ENCODE measurements at regions not wholly inside any gene's neighbourhood (a gene's known extent, or its start where the extent isn't known, plus 50 kb on each side); places are given as distances from the start of the nearest gene placed in this dataset.

- TF ChIP-seq, protein P1, sequence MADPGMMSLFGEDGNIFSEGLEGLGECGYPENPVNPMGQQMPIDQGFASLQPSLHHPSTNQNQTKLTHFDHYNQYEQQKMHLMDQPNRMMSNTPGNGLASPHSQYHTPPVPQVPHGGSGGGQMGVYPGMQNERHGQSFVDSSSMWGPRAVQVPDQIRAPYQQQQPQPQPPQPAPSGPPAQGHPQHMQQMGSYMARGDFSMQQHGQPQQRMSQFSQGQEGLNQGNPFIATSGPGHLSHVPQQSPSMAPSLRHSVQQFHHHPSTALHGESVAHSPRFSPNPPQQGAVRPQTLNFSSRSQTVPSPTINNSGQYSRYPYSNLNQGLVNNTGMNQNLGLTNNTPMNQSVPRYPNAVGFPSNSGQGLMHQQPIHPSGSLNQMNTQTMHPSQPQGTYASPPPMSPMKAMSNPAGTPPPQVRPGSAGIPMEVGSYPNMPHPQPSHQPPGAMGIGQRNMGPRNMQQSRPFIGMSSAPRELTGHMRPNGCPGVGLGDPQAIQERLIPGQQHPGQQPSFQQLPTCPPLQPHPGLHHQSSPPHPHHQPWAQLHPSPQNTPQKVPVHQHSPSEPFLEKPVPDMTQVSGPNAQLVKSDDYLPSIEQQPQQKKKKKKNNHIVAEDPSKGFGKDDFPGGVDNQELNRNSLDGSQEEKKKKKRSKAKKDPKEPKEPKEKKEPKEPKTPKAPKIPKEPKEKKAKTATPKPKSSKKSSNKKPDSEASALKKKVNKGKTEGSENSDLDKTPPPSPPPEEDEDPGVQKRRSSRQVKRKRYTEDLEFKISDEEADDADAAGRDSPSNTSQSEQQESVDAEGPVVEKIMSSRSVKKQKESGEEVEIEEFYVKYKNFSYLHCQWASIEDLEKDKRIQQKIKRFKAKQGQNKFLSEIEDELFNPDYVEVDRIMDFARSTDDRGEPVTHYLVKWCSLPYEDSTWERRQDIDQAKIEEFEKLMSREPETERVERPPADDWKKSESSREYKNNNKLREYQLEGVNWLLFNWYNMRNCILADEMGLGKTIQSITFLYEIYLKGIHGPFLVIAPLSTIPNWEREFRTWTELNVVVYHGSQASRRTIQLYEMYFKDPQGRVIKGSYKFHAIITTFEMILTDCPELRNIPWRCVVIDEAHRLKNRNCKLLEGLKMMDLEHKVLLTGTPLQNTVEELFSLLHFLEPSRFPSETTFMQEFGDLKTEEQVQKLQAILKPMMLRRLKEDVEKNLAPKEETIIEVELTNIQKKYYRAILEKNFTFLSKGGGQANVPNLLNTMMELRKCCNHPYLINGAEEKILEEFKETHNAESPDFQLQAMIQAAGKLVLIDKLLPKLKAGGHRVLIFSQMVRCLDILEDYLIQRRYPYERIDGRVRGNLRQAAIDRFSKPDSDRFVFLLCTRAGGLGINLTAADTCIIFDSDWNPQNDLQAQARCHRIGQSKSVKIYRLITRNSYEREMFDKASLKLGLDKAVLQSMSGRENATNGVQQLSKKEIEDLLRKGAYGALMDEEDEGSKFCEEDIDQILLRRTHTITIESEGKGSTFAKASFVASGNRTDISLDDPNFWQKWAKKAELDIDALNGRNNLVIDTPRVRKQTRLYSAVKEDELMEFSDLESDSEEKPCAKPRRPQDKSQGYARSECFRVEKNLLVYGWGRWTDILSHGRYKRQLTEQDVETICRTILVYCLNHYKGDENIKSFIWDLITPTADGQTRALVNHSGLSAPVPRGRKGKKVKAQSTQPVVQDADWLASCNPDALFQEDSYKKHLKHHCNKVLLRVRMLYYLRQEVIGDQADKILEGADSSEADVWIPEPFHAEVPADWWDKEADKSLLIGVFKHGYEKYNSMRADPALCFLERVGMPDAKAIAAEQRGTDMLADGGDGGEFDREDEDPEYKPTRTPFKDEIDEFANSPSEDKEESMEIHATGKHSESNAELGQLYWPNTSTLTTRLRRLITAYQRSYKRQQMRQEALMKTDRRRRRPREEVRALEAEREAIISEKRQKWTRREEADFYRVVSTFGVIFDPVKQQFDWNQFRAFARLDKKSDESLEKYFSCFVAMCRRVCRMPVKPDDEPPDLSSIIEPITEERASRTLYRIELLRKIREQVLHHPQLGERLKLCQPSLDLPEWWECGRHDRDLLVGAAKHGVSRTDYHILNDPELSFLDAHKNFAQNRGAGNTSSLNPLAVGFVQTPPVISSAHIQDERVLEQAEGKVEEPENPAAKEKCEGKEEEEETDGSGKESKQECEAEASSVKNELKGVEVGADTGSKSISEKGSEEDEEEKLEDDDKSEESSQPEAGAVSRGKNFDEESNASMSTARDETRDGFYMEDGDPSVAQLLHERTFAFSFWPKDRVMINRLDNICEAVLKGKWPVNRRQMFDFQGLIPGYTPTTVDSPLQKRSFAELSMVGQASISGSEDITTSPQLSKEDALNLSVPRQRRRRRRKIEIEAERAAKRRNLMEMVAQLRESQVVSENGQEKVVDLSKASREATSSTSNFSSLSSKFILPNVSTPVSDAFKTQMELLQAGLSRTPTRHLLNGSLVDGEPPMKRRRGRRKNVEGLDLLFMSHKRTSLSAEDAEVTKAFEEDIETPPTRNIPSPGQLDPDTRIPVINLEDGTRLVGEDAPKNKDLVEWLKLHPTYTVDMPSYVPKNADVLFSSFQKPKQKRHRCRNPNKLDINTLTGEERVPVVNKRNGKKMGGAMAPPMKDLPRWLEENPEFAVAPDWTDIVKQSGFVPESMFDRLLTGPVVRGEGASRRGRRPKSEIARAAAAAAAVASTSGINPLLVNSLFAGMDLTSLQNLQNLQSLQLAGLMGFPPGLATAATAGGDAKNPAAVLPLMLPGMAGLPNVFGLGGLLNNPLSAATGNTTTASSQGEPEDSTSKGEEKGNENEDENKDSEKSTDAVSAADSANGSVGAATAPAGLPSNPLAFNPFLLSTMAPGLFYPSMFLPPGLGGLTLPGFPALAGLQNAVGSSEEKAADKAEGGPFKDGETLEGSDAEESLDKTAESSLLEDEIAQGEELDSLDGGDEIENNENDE (IDR thresholded peaks at IDR 0.05; ENCODE audit: insufficient replicate concordance, low read length): no peak
These were observed 55.3 kb downstream of the PABIR2 start (continued) for GRCh38 chrX:134741746-134742145.

Measured in H1 (cell line).